ENCODE measurements at regions not wholly inside any gene's neighbourhood (a gene's known extent, or its start where the extent isn't known, plus 50 kb on each side); places are given as distances from the start of the nearest gene placed in this dataset.

DNA sequence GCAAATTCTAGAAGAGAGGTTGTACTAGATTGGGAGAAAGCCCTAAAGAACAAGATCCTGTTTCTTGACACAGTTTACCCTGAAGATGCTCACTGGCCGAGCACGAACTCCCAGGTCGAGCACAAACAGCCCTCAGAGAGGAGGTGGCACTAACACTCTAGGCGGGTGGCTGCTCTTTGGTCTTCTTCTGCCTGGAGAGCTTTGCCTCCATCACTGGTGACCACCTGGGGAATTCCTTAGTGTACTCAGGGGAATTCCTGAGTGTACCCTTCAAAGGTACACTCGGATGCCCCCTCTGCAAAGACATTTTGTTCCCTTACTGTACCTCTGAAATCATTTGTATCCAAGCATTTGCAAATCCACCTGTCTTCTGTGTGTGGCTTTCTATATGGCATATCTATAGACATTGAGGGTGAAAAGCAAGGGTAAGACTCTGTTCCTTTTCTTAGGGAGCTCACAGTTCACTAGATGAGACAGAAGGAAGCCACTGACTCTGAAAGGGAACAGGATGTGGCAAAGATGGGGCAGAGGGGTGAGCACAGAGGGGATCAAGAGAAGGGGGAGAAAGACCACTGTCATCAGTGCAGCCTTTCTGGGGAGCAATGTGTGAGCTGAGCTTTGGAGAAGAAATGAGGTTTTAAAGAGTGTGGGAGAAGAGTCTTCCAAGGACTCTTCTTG lies 124.3 kb downstream of the GPCPD1 start:
- TF ChIP-seq POLR2AphosphoS5 (IDR thresholded peaks at IDR 0.05; ENCODE audit: insufficient read depth, low read depth, low read length) (no peak), EZH2 (IDR thresholded peaks at IDR 0.05; ENCODE audit: borderline replicate concordance, low read depth, low read length, severe bottlenecking) (no peak), POLR2A (IDR thresholded peaks at IDR 0.05; ENCODE audit: low read depth, low read length) (no peak), FOS (IDR thresholded peaks at IDR 0.05; ENCODE audit: borderline replicate concordance, insufficient read depth, low read length) (no peak), GATA2 (IDR thresholded peaks at IDR 0.05; ENCODE audit: insufficient read depth, insufficient read length, low read depth, low read length) (no peak)
- TF ChIP-seq, protein P1, sequence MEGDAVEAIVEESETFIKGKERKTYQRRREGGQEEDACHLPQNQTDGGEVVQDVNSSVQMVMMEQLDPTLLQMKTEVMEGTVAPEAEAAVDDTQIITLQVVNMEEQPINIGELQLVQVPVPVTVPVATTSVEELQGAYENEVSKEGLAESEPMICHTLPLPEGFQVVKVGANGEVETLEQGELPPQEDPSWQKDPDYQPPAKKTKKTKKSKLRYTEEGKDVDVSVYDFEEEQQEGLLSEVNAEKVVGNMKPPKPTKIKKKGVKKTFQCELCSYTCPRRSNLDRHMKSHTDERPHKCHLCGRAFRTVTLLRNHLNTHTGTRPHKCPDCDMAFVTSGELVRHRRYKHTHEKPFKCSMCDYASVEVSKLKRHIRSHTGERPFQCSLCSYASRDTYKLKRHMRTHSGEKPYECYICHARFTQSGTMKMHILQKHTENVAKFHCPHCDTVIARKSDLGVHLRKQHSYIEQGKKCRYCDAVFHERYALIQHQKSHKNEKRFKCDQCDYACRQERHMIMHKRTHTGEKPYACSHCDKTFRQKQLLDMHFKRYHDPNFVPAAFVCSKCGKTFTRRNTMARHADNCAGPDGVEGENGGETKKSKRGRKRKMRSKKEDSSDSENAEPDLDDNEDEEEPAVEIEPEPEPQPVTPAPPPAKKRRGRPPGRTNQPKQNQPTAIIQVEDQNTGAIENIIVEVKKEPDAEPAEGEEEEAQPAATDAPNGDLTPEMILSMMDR (IDR thresholded peaks at IDR 0.05; ENCODE audit: extremely low read depth in 1 of 2, insufficient read depth in 1 of 2, low read depth in 1 of 2, low read length in 2 of 2) = no peak
- TF ChIP-seq, protein P2, sequence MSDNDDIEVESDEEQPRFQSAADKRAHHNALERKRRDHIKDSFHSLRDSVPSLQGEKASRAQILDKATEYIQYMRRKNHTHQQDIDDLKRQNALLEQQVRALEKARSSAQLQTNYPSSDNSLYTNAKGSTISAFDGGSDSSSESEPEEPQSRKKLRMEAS (IDR thresholded peaks at IDR 0.05; ENCODE audit: insufficient read depth, insufficient read length) = no peak
